Mucosa of descending colon (tissue), 3 donors: ENCODE measurements at regions not wholly inside any gene's neighbourhood (a gene's known extent, or its start where the extent isn't known, plus 50 kb on each side); places are given as distances from the start of the nearest gene placed in this dataset.

Experiments used
- ATAC-seq: fragments of 200-7000 bp; cut with Tn5 transposase; one replicate; pipeline ENCODE4 v1.9.1; 2020; ENCODE audit warnings: mild to moderate bottlenecking, moderate library complexity
- DNase-seq, 3 donors: peaks; one replicate each; pipeline ENCODE4 v3.0.0-alpha.2; 2020
- H3K36me3 ChIP-seq: fragments of 200-600 bp; one replicate; pipeline ENCODE4 v1.8.0; 2021; ENCODE audit warnings: low read depth, mild to moderate bottlenecking
- H3K4me1 ChIP-seq: fragments of 200-600 bp; one replicate; pipeline ENCODE4 v1.8.0; 2021; ENCODE audit warnings: low read depth, mild to moderate bottlenecking
- H3K4me3 ChIP-seq: fragments of 200-600 bp; one replicate; pipeline ENCODE4 v1.8.0; 2021; ENCODE audit warnings: mild to moderate bottlenecking
- H3K9me3 ChIP-seq: fragments of 200-600 bp; one replicate; pipeline ENCODE4 v1.8.0; 2021; ENCODE audit warnings: mild to moderate bottlenecking
- intact Hi-C, 2 donors: fragments of 100-400 bp; cut with DNase I in 1 of 2; cut with micrococcal nuclease in 1 of 2; formaldehyde crosslinking; loops; one replicate each; pipeline versions ENCODE4 v1.11.0 to v1.11.1; 2022; cut with DNase I, micrococcal nuclease
- TF ChIP-seq, protein P1 (sequence below): fragments of 200-600 bp; IDR thresholded peaks from one replicate; pipeline ENCODE4 v1.8.0; 2022; ENCODE audit warnings: antibody characterized with exemption, mild to moderate bottlenecking
- donor health status: DM: no; HTN: no; CAD: no; lungs with moderate emphysema.
- donor health status: DM: no; HTN: no; CAD: no.
- donor health status: DM: no; HTN: yes; CAD: no.

DNA sequence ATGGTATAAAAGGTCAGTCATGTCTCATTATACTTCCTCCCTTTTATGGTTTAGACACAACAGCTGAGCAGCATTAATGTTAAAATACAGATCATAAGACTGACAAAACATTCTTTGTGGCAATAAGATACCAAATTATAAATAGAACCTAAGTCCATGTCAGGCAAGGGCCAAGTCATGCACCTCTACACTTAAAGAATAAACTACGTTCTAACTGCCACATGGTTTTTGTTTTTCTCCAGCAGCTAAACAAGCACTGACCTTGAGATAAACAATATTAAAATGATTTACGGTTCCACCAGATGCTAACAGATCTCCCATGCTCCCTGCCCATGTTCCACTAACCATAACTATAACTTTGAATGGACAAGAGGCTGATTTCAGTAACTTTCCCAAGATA, 368.6 kb upstream of the TFPI start:
- DNase-seq (no peak), ATAC-seq (no peak)
- no peaks in the 10 kb centered on the region for H3K4me1 ChIP-seq
- no peak overlapping the region for H3K4me3 ChIP-seq
- H3K36me3 ChIP-seq: no peaks in the 10 kb centered on the region
- no peaks in the 10 kb centered on the region for H3K9me3 ChIP-seq
- intact Hi-C loops: no loop called here
- TF ChIP-seq, protein P1, sequence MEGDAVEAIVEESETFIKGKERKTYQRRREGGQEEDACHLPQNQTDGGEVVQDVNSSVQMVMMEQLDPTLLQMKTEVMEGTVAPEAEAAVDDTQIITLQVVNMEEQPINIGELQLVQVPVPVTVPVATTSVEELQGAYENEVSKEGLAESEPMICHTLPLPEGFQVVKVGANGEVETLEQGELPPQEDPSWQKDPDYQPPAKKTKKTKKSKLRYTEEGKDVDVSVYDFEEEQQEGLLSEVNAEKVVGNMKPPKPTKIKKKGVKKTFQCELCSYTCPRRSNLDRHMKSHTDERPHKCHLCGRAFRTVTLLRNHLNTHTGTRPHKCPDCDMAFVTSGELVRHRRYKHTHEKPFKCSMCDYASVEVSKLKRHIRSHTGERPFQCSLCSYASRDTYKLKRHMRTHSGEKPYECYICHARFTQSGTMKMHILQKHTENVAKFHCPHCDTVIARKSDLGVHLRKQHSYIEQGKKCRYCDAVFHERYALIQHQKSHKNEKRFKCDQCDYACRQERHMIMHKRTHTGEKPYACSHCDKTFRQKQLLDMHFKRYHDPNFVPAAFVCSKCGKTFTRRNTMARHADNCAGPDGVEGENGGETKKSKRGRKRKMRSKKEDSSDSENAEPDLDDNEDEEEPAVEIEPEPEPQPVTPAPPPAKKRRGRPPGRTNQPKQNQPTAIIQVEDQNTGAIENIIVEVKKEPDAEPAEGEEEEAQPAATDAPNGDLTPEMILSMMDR: no peak

DNA sequence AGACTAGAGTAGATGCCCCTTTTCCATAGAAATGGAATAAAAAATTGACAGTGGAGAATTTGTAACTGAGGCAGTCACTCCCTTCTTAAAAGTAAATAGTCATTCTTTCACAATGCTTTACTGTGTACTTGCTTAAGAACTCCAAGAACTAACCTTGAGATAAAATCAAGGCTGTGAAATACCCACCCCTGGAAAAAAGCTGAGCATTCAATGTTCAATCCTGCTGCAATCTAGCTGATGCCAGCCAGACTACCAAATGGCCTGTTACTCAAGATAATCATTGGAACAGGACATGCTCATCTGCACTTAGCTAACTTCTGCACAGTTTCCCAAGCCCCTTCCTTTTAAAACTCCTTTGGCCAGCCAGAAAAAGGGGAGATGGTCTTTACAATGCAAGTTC, 367.4 kb upstream of the GULP1 start:
- no peak for ATAC-seq
- no peak overlapping the region for H3K4me3 ChIP-seq
- intact Hi-C loops: no loop called here
- no peak for DNase-seq
- TF ChIP-seq, protein P1: no peak
- no peaks in the 10 kb centered on the region for H3K36me3 ChIP-seq
- no peaks in the 10 kb centered on the region for H3K9me3 ChIP-seq
- H3K4me1 ChIP-seq: no peaks in the 10 kb centered on the region

DNA sequence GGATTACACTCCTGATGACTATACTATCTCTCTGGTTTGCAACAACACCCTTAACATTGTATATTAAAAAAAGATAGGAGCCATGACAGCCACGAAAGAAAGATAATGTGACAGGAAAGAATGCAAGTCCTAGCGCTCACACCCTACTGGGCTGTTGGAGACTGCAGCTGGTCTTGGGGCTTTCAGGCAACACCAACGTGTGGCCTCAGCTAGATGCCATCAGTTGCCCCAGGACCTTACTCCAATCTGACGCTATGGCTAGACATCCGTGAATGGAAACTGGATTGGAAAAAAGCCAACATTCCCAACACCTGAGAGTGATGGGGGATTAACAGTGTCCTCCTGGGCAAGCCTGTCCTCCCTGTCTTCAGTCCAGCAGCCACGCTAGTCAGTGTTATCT, 357.4 kb upstream of the GULP1 start:
- ATAC-seq: no peak
- DNase-seq: no peak
- Histone ChIP-seq H3K4me3 (no peak overlapping the region), H3K36me3 (no peaks in the 10 kb centered on the region), H3K9me3 (no peaks in the 10 kb centered on the region), H3K4me1 (no peaks in the 10 kb centered on the region)
- TF ChIP-seq, protein P1: no peak
- intact Hi-C loops: no loop called here

DNA sequence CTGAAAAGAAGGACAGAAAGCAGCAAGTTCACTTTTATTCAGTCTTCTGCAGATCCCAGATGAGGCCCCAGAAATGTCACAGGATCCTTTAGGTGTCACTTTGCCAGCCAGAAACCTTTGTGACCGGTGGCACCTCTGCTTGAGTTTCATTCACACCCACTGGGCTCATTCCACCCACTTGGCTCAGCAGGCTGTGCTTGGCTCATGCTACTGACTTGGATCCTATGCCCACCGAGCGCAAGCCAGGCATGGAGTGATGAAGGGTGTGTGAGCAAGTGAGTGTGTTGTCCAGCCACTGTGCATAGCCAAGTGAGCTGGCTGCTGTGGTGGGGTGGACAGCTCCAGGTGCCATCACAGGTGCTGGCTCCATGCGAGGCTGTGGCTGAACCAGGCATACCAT, 357.0 kb upstream of the GULP1 start:
- intact Hi-C loops: no loop called here
- no peaks in the 10 kb centered on the region for H3K4me1 ChIP-seq
- TF ChIP-seq, protein P1: no peak
- DNase-seq: no peak
- H3K9me3 ChIP-seq: no peaks in the 10 kb centered on the region
- H3K36me3 ChIP-seq: no peaks in the 10 kb centered on the region
- ATAC-seq: no peak
- no peak overlapping the region for H3K4me3 ChIP-seq

DNA sequence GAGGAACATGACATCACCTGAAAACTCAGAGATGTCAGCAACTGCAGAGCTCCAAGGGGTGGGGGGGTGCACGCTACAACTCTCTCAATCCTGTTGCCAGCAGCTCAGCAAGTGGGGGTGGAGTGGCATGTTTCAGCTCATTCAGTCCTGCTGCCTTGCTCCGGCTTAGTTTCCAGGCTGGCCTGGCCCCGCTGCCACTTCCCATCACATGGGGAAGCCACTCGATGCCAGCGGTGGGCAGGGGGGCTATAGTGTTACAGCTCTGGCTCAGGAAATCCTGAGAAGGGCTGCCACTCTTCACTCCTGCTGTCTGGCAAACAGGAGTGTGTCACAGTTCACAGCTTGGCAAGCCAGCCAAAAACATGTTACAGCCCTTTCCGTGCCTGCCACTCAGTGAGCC, 356.5 kb upstream of the GULP1 start:
- no peaks in the 10 kb centered on the region for H3K36me3 ChIP-seq
- no peaks in the 10 kb centered on the region for H3K4me1 ChIP-seq
- TF ChIP-seq, protein P1: no peak
- H3K4me3 ChIP-seq: no peak overlapping the region
- intact Hi-C loops: no loop called here
- no peak for DNase-seq
- no peak for ATAC-seq
- H3K9me3 ChIP-seq: no peaks in the 10 kb centered on the region

DNA sequence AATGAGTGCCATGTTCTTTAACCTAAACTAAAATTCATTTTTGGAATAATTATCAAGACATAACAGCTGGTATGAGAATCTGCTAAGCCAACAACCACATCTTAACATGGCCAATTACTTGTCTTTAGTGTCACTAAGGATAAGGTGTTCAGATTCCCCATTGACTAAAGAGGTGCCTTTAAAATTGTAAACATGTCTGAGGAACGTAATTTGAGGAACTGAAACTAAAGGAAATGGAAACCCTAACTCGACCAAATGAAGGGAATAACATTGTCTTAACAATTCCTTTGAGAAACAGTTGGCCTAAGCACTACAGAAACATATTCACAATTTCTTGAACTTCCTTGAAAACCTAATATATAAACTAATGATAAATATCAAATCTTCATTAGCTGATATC, 355.4 kb upstream of the GULP1 start:
- ATAC-seq (no peak), DNase-seq (no peak)
- Histone ChIP-seq H3K4me3 (no peak overlapping the region), H3K4me1 (no peaks in the 10 kb centered on the region), H3K9me3 (no peaks in the 10 kb centered on the region), H3K36me3 (no peaks in the 10 kb centered on the region)
- intact Hi-C loops: no loop called here
- TF ChIP-seq, protein P1: no peak
